NCI-H1436 (cell line): ENCODE measurements at regions not wholly inside any gene's neighbourhood (a gene's known extent, or its start where the extent isn't known, plus 50 kb on each side); places are given as distances from the start of the nearest gene placed in this dataset.

ENCODE experiments used
- DNase-seq: peaks from one replicate; lab custom pipeline; 2025; lab: John Stamatoyannopoulos, UW

- no peak for DNase-seq
These were observed 486.9 kb downstream of the SOX5 start for GRCh38 chr12:23462546-23462945.

- DNase-seq: no peak
These were observed 486.3 kb downstream of the SOX5 start for GRCh38 chr12:23463172-23463571.

GRCh38 chr12:23464241-23464812 lies 485.1 kb downstream of the SOX5 start:
- no peak for DNase-seq

- DNase-seq: no peak
These were observed 477.0 kb downstream of the SOX5 start for GRCh38 chr12:23472329-23472971.

GRCh38 chr12:23473071-23473470 lies 476.4 kb downstream of the SOX5 start:
- DNase-seq: no peak

GRCh38 chr12:23474438-23474976 lies 475.0 kb downstream of the SOX5 start:
- no peak for DNase-seq
